SU-DHL-6 (cell line): ENCODE measurements at regions not wholly inside any gene's neighbourhood (a gene's known extent, or its start where the extent isn't known, plus 50 kb on each side); places are given as distances from the start of the nearest gene placed in this dataset.

Source experiments
- H2AFZ ChIP-seq: fragments of 200-600 bp; sonication (generic); 2 replicates; pipeline ENCODE4 v1.6.1; 2014; ENCODE audit warnings: low read depth, mild to moderate bottlenecking, moderate library complexity, mixed read lengths, antibody characterized with exemption, low read length; ENCODE audit not compliant: severe bottlenecking
- H3F3A ChIP-seq: fragments of 200-600 bp; shearing (Covaris generic); 2 replicates; pipeline ENCODE4 v1.6.0; 2016; ENCODE audit warnings: antibody characterized with exemption, mild to moderate bottlenecking; ENCODE audit not compliant: insufficient read depth
- H3K27ac ChIP-seq: fragments of 200-600 bp; sonication (generic); 2 replicates; pipeline ENCODE4 v1.5.1; 2016; ENCODE audit warnings: low read depth, mild to moderate bottlenecking, low read length, moderate library complexity, mixed read lengths
- H3K27me3 ChIP-seq: fragments of 200-600 bp; sonication (generic), shearing (Covaris generic); 2 replicates; pipeline ENCODE4 v1.6.0; 2014; ENCODE audit warnings: mild to moderate bottlenecking, low read length
- H3K36me3 ChIP-seq: fragments of 200-600 bp; sonication (generic); 2 replicates; pipeline ENCODE4 v1.6.1; 2014; ENCODE audit warnings: mild to moderate bottlenecking, low read length, mixed read lengths
- H3K4me2 ChIP-seq: fragments of 300-600, 200-600 bp; shearing (Covaris generic), sonication (generic); 2 replicates; pipeline ENCODE4 v1.6.0; 2014; ENCODE audit warnings: low read length, low read depth, mild to moderate bottlenecking; ENCODE audit not compliant: poor library complexity, severe bottlenecking
- H3K4me3 ChIP-seq: fragments of 200-600 bp; sonication (generic); 2 replicates; pipeline ENCODE4 v1.5.1; 2014; ENCODE audit warnings: antibody characterized with exemption, low read length, mild to moderate bottlenecking, mixed read lengths; ENCODE audit not compliant: insufficient read depth, poor library complexity, severe bottlenecking
- H3K79me2 ChIP-seq: fragments of 200-600 bp; sonication (generic); 2 replicates; pipeline ENCODE4 v1.6.1; 2014; ENCODE audit warnings: mild to moderate bottlenecking, low read length, moderate library complexity; ENCODE audit not compliant: insufficient read depth
- H3K9ac ChIP-seq: fragments of 200-600 bp; sonication (generic); 2 replicates; pipeline ENCODE4 v1.7.0; 2014; ENCODE audit warnings: mild to moderate bottlenecking, low read length
- H3K9me2 ChIP-seq: fragments of 200-600 bp; sonication (generic); replicated peaks from 2 replicates; pipeline ENCODE4 v1.6.1; 2014; ENCODE audit warnings: low read length; ENCODE audit not compliant: insufficient read depth
- H3K9me3 ChIP-seq: fragments of 200-600 bp; sonication (generic); 2 replicates; pipeline ENCODE4 v1.6.1; 2014; ENCODE audit warnings: low read length, mixed read lengths; ENCODE audit not compliant: insufficient read depth
- H4K20me1 ChIP-seq: fragments of 200-600 bp; sonication (generic); 2 replicates; pipeline ENCODE4 v1.6.1; 2014; ENCODE audit warnings: low read depth, mild to moderate bottlenecking, antibody characterized with exemption, low read length, moderate library complexity, mixed read lengths
- CTCF ChIP-seq: fragments of 200-600 bp; sonication (generic); IDR thresholded peaks from one replicate; pipeline ENCODE4 v1.5.1; 2017; ENCODE audit warnings: antibody characterized with exemption, mild to moderate bottlenecking, low read length, moderate library complexity; ENCODE audit not compliant: insufficient read depth, poor library complexity, severe bottlenecking
- EZH2phosphoT487 ChIP-seq: fragments of 200-600 bp; sonication (generic), shearing (Covaris generic); conservative IDR thresholded peaks from 2 replicates; pipeline ENCODE4 v1.6.1; 2018; ENCODE audit warnings: mild to moderate bottlenecking, antibody characterized with exemption, low read length, moderate library complexity, mixed read lengths

GRCh38 chr5:57845025-57845424 lies 362.4 kb upstream of the ACTBL2 start:
- Histone ChIP-seq H3K4me3 (no peak overlapping the region), H2AFZ (no peak overlapping the region), H3K9me3 (no peaks in the 10 kb centered on the region), H3F3A (no peaks in the 10 kb centered on the region), H3K36me3 (no peaks in the 10 kb centered on the region), H3K79me2 (no peaks in the 10 kb centered on the region), H3K4me2 (no peak overlapping the region), H3K27ac (no peak overlapping the region), H4K20me1 (no peaks in the 10 kb centered on the region), H3K9ac (no peak overlapping the region), H3K27me3 (no peaks in the 10 kb centered on the region), H3K9me2 (no peaks in the 10 kb centered on the region)
- TF ChIP-seq EZH2phosphoT487 (no peak), CTCF (no peak)

GRCh38 chr5:57844410-57844809 lies 361.8 kb upstream of the ACTBL2 start:
- Histone ChIP-seq H3K4me2 (no peak overlapping the region), H3F3A (no peaks in the 10 kb centered on the region), H3K79me2 (no peaks in the 10 kb centered on the region), H3K27me3 (no peaks in the 10 kb centered on the region), H2AFZ (no peak overlapping the region), H3K4me3 (no peak overlapping the region), H3K9ac (no peak overlapping the region), H3K9me3 (no peaks in the 10 kb centered on the region), H3K9me2 (no peaks in the 10 kb centered on the region), H4K20me1 (no peaks in the 10 kb centered on the region), H3K36me3 (no peaks in the 10 kb centered on the region), H3K27ac (no peak overlapping the region)
- TF ChIP-seq EZH2phosphoT487, result no peak
- no peak for TF ChIP-seq CTCF

DNA sequence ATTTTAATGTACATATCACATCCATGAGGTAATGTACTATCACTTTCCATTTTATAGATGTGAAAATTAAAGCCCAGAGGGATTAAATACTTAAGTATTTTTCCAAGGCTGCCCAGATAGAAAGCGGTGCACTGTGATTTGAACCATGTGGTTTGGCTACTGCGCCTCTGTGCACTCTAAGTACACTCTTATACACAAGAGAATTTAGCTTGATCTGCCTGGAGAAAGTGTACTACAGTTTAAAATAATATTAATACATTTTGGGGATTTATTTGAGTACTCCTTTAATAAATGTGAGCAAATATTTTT lies 360.4 kb upstream of the ACTBL2 start:
- Histone ChIP-seq H3K36me3 (no peaks in the 10 kb centered on the region), H3K9me3 (no peaks in the 10 kb centered on the region), H4K20me1 (no peaks in the 10 kb centered on the region), H3F3A (no peaks in the 10 kb centered on the region), H3K4me3 (no peak overlapping the region), H3K27ac (no peak overlapping the region), H3K9ac (no peak overlapping the region), H2AFZ (no peak overlapping the region), H3K27me3 (no peaks in the 10 kb centered on the region), H3K4me2 (no peak overlapping the region), H3K9me2 (no peaks in the 10 kb centered on the region), H3K79me2 (no peaks in the 10 kb centered on the region)
- TF ChIP-seq EZH2phosphoT487 (no peak), CTCF (no peak)
